IMR-90 (cell line): ENCODE measurements at regions not wholly inside any gene's neighbourhood (a gene's known extent, or its start where the extent isn't known, plus 50 kb on each side); places are given as distances from the start of the nearest gene placed in this dataset.

Experiments
- RCOR1 ChIP-seq: IDR thresholded peaks from 2 replicates; pipeline ENCODE4 v1.6.1; 2012; ENCODE audit warnings: mild to moderate bottlenecking, low read length, improper control_type of control experiment; ENCODE audit not compliant: insufficient replicate concordance
- SMC3 ChIP-seq: fragments of 150-350 bp; IDR thresholded peaks from 2 replicates; pipeline ENCODE4 v1.6.1; 2016; ENCODE audit warnings: low read depth, mild to moderate bottlenecking, antibody characterized with exemption, low read length, moderate library complexity
- TF ChIP-seq, protein P1 (sequence below): conservative IDR thresholded peaks from 2 replicates; pipeline ENCODE4 v1.5.1; 2012; ENCODE audit warnings: mild to moderate bottlenecking, low read depth, low read length, improper control_type of control experiment

DNA sequence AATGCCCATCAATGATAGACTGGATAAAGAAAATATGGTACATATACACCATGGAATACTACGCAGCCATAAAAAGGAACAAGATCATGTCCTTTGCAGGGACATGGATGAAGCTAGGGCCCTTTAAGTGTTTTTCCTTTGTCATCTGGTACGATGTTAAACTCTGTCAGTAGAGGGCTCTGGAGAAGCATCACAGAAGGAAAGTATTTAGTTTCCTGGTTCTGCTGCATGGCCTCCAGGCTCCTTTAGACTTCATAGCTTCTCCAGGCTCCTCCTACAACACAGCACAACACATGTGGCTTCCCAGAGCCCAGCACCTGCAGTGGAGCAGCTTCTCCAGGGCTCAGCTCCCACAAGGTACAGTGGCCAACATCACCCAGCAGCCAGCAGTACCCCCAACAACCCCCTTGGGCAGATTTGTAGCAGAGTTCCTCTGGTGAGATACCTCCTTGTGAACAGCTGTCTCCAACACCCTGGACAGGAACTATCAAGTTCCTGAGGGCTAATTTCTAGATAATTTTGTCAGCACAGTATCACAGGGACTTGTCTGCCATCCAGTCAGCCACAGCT is 63.4 kb downstream of the KCTD12 start:
- TF ChIP-seq, protein P1, sequence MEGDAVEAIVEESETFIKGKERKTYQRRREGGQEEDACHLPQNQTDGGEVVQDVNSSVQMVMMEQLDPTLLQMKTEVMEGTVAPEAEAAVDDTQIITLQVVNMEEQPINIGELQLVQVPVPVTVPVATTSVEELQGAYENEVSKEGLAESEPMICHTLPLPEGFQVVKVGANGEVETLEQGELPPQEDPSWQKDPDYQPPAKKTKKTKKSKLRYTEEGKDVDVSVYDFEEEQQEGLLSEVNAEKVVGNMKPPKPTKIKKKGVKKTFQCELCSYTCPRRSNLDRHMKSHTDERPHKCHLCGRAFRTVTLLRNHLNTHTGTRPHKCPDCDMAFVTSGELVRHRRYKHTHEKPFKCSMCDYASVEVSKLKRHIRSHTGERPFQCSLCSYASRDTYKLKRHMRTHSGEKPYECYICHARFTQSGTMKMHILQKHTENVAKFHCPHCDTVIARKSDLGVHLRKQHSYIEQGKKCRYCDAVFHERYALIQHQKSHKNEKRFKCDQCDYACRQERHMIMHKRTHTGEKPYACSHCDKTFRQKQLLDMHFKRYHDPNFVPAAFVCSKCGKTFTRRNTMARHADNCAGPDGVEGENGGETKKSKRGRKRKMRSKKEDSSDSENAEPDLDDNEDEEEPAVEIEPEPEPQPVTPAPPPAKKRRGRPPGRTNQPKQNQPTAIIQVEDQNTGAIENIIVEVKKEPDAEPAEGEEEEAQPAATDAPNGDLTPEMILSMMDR = peak; percentile 25; the same call in 1 of the 2 replicates
- TF ChIP-seq SMC3 (no peak), RCOR1 (no peak)
